Common myeloid progenitor, CD34-positive (primary cell): ENCODE measurements at regions not wholly inside any gene's neighbourhood (a gene's known extent, or its start where the extent isn't known, plus 50 kb on each side); places are given as distances from the start of the nearest gene placed in this dataset.

Source experiments
- CTCF ChIA-PET: fragments of 350-600 bp; sonication (Branson Sonifier 250); formaldehyde crosslinking; loops from one replicate; lab custom pipeline; 2021; ENCODE audit warnings: antibody characterized with exemption; lab: Charles Lee
- POLR2A ChIA-PET: fragments of 350-600 bp; sonication (Branson Sonifier 250); formaldehyde crosslinking; loops from one replicate; lab custom pipeline; 2021; ENCODE audit warnings: antibody characterized with exemption; lab: Charles Lee
- DNase-seq, 3 donors: peaks; one replicate each; pipeline versions ENCODE4 v3.0.0 to v3.0.0-alpha.2; 2013
- H3K27ac ChIP-seq, 2 experiments: 1 replicate in 1 of 2; 2 replicates in 1 of 2; pipeline ENCODE4 v1.7.0; 2013; ENCODE audit warnings: inconsistent platforms in 2 of 2, low read length in 2 of 2, mild to moderate bottlenecking in 2 of 2, low read depth in 1 of 2, moderate library complexity in 1 of 2; ENCODE audit not compliant: severe bottlenecking in 2 of 2, insufficient read depth in 1 of 2, poor library complexity in 1 of 2
- H3K27me3 ChIP-seq, 5 experiments: replicated peaks in 2 of 5; 1 replicate in 3 of 5; 2 replicates in 2 of 5; pipeline versions ENCODE4 v1.6.1 to v1.7.0; 2013; ENCODE audit warnings: low read length in 4 of 5, mild to moderate bottlenecking in 2 of 5, moderate library complexity in 2 of 5, inconsistent platforms in 1 of 5; ENCODE audit not compliant: insufficient read depth in 5 of 5, control insufficient read depth in 4 of 5
- H3K36me3 ChIP-seq, 4 experiments: 1 replicate in 2 of 4; 2 replicates in 2 of 4; pipeline versions ENCODE4 v1.6.1 to v1.7.0; 2013; ENCODE audit warnings: low read length in 3 of 4, control low read depth in 1 of 4, mild to moderate bottlenecking in 1 of 4; ENCODE audit not compliant: control insufficient read depth in 4 of 4, insufficient read depth in 4 of 4
- H3K4me1 ChIP-seq, 4 experiments: 1 replicate in 3 of 4; 2 replicates in 1 of 4; pipeline versions ENCODE4 v1.6.1 to v1.7.1; 2013; ENCODE audit warnings: low read length in 3 of 4, mild to moderate bottlenecking in 3 of 4, control low read depth in 1 of 4, inconsistent platforms in 1 of 4, moderate library complexity in 1 of 4; ENCODE audit not compliant: control insufficient read depth in 4 of 4, insufficient read depth in 4 of 4; ENCODE audit errors: control extremely low read depth in 1 of 4
- H3K4me3 ChIP-seq, 7 experiments: 1 replicate in 4 of 7; 2 replicates in 3 of 7; pipeline versions ENCODE4 v1.5.1 to v1.7.0; 2013; ENCODE audit warnings: mild to moderate bottlenecking in 7 of 7, low read length in 6 of 7, moderate library complexity in 6 of 7, inconsistent platforms in 2 of 7, low read depth in 2 of 7, control low read depth in 1 of 7; ENCODE audit not compliant: insufficient read depth in 4 of 7, control insufficient read depth in 1 of 7; ENCODE audit errors: extremely low read depth in 1 of 7
- H3K9me3 ChIP-seq, 5 experiments: 1 replicate in 4 of 5; 2 replicates in 1 of 5; pipeline versions ENCODE4 v1.6.1 to v1.7.1; 2013; ENCODE audit warnings: low read length in 4 of 5, mild to moderate bottlenecking in 2 of 5, inconsistent platforms in 1 of 5, low read depth in 1 of 5, moderate library complexity in 1 of 5; ENCODE audit not compliant: control insufficient read depth in 4 of 5, insufficient read depth in 2 of 5; ENCODE audit errors: control extremely low read depth in 1 of 5
- WGBS: methylation state at CpG from one replicate; pipeline ENCODE4 v1.1.5; 2013; ENCODE audit not compliant: insufficient coverage; 5-methylcytosine and 5-hydroxymethylcytosine counted together

GRCh38 chr4:138821331-138821730 lies 194.2 kb upstream of the NOCT start:
- CTCF ChIA-PET, result no interaction called here
- H3K4me3 ChIP-seq, result no peak overlapping the region

GRCh38 chr4:138816875-138817274 lies 198.7 kb upstream of the NOCT start:
- Histone ChIP-seq H3K27me3 (peaks cover 0 to 4% (median 0%) of the 10 kb centered on the region in 5 experiments), H3K9me3 (peaks cover 0 to 1% (median 0%) of the 10 kb centered on the region in 5 experiments), H3K36me3 (no peaks in the 10 kb centered on the region), H3K4me1 (no peaks in the 10 kb centered on the region), H3K4me3 (no peak overlapping the region), H3K27ac (no peak overlapping the region)
- ChIA-PET CTCF (no interaction called here), POLR2A (no interaction called here)
- no peak for DNase-seq
- no CpG with 5 or more reads among the region's 3 CpGs for WGBS

More at GRCh38 chr4:138821331-138821730, 194.2 kb upstream of the NOCT start:
- Histone ChIP-seq H3K36me3 (no peaks in the 10 kb centered on the region), H3K27me3 (peaks cover 0 to 6% (median 0%) of the 10 kb centered on the region in 5 experiments), H3K27ac (no peak overlapping the region), H3K4me1 (no peaks in the 10 kb centered on the region), H3K9me3 (no peaks in the 10 kb centered on the region)
- 87% methylated on average over 3 of the region's 3 CpGs for WGBS
- DNase-seq, result no peak
- POLR2A ChIA-PET, result no interaction called here

GRCh38 chr4:138815811-138816210 lies 199.8 kb upstream of the NOCT start:
- 100% methylated on average over 2 of the region's 2 CpGs for WGBS
- H3K4me1 ChIP-seq, result no peaks in the 10 kb centered on the region
- H3K27me3 ChIP-seq, result peaks cover 0 to 2% (median 0%) of the 10 kb centered on the region in 5 experiments
- no peaks in the 10 kb centered on the region for H3K36me3 ChIP-seq
- CTCF ChIA-PET, result interaction anchor here (1.4 kb wide), 1 partner anchor 9 kb away, joined by 3 read pairs; no protein-coding TSS in a partner anchor
- no peak overlapping the region for H3K4me3 ChIP-seq
- H3K27ac ChIP-seq, result no peak overlapping the region
- DNase-seq, result no peak
- peaks cover 0 to 1% (median 0%) of the 10 kb centered on the region in 5 experiments for H3K9me3 ChIP-seq
- POLR2A ChIA-PET, result no interaction called here

- H3K4me3 ChIP-seq, result no peak overlapping the region
- no peak for DNase-seq
- WGBS, result 40% methylated on average over 1 of the region's 4 CpGs
- H3K27me3 ChIP-seq, result peaks cover 2 to 42% (median 21%) of the 10 kb centered on the region in 5 experiments
- no peaks in the 10 kb centered on the region for H3K36me3 ChIP-seq
- ChIA-PET CTCF (no interaction called here), POLR2A (interaction anchor here (0.6 kb wide), 1 partner anchor 13 kb away, joined by 4 read pairs; no protein-coding TSS in a partner anchor)
- no peak overlapping the region for H3K27ac ChIP-seq
- no peaks in the 10 kb centered on the region for H3K4me1 ChIP-seq
- no peaks in the 10 kb centered on the region for H3K9me3 ChIP-seq
Observed at GRCh38 chr4:138805736-138806135, 209.8 kb upstream of the NOCT start.

GRCh38 chr4:138804711-138805110 lies 210.9 kb upstream of the NOCT start:
- POLR2A ChIA-PET, result no interaction called here
- Histone ChIP-seq H3K36me3 (no peaks in the 10 kb centered on the region), H3K4me3 (no peak overlapping the region), H3K4me1 (no peaks in the 10 kb centered on the region), H3K27ac (no peak overlapping the region), H3K27me3 (peaks cover 2 to 45% (median 25%) of the 10 kb centered on the region in 5 experiments), H3K9me3 (no peaks in the 10 kb centered on the region)
- DNase-seq, result no peak
- WGBS, result 18% methylated on average over 9 of the region's 9 CpGs
- CTCF ChIA-PET, result no interaction called here

- H3K27me3 ChIP-seq, result peaks cover 2 to 45% (median 25%) of the 10 kb centered on the region in 5 experiments
- H3K36me3 ChIP-seq, result no peaks in the 10 kb centered on the region
- ChIA-PET CTCF (no interaction called here), POLR2A (no interaction called here)
- H3K9me3 ChIP-seq, result no peaks in the 10 kb centered on the region
- 100% methylated on average over 1 of the region's 4 CpGs for WGBS
- H3K4me3 ChIP-seq, result no peak overlapping the region
- no peaks in the 10 kb centered on the region for H3K4me1 ChIP-seq
- H3K27ac ChIP-seq, result no peak overlapping the region
- DNase-seq, result no peak
Observed at GRCh38 chr4:138803051-138803450, 212.5 kb upstream of the NOCT start.

GRCh38 chr4:138802499-138802898 lies 213.1 kb upstream of the NOCT start:
- CTCF ChIA-PET, result no interaction called here
- POLR2A ChIA-PET, result no interaction called here
- peaks cover under 1 to 42% (median 25%) of the 10 kb centered on the region in 5 experiments for H3K27me3 ChIP-seq
- no peaks in the 10 kb centered on the region for H3K9me3 ChIP-seq
- H3K4me3 ChIP-seq, result no peak overlapping the region
- no peaks in the 10 kb centered on the region for H3K36me3 ChIP-seq
- H3K4me1 ChIP-seq, result no peaks in the 10 kb centered on the region
- no peak for DNase-seq
- no peak overlapping the region for H3K27ac ChIP-seq
